Tibial nerve (tissue), 4 donors: ENCODE measurements at regions not wholly inside any gene's neighbourhood (a gene's known extent, or its start where the extent isn't known, plus 50 kb on each side); places are given as distances from the start of the nearest gene placed in this dataset.

Source experiments
- CTCF ChIP-seq, 5 experiments: fragments of 200-600 bp in 3 of 5; fragments of 450-650 bp in 2 of 5; sonication (generic) in 3 of 5; IDR thresholded peaks; one replicate each; pipeline ENCODE4 v1.5.1; 2016 to 2019; ENCODE audit warnings: antibody characterized with exemption in 5 of 5, mild to moderate bottlenecking in 3 of 5, moderate library complexity in 2 of 5
- EP300 ChIP-seq, 2 donors: sonication (generic); formaldehyde crosslinking; IDR thresholded peaks; one replicate each; pipeline ENCODE4 v1.6.1; 2017; ENCODE audit warnings: antibody characterized with exemption in 2 of 2, mild to moderate bottlenecking in 1 of 2
- POLR2A ChIP-seq, 2 donors: fragments of 450-650 bp; IDR thresholded peaks; one replicate each; pipeline ENCODE4 v1.6.1; 2017; ENCODE audit warnings: antibody characterized with exemption in 2 of 2, mild to moderate bottlenecking in 2 of 2, moderate library complexity in 2 of 2

- TF ChIP-seq CTCF (IDR thresholded peaks at IDR 0.05) (no peak), POLR2A (IDR thresholded peaks at IDR 0.05) (no peak), EP300 (IDR thresholded peaks at IDR 0.05) (no peak)
Observed at GRCh38 chr3:77816366-77816765, 776.5 kb downstream of the ROBO2 start.
